ENCODE measurements at regions not wholly inside any gene's neighbourhood (a gene's known extent, or its start where the extent isn't known, plus 50 kb on each side); places are given as distances from the start of the nearest gene placed in this dataset.

- TF ChIP-seq GLIS3 (CRISPR knock-in tag; IDR thresholded peaks at IDR 0.05) (no peak), POU6F1 (CRISPR knock-in tag; IDR thresholded peaks at IDR 0.05; ENCODE audit: borderline replicate concordance, low read depth) (no peak), TCF4 (CRISPR knock-in tag; IDR thresholded peaks at IDR 0.05; ENCODE audit: borderline replicate concordance) (no peak)
Observed at GRCh38 chr10:45082176-45082575, 81.5 kb downstream of the ZNF22 start.
